ENCODE measurements at regions not wholly inside any gene's neighbourhood (a gene's known extent, or its start where the extent isn't known, plus 50 kb on each side); places are given as distances from the start of the nearest gene placed in this dataset.

GRCh38 chrX:78603908-78604307, 55.2 kb downstream of the RTL3 start:
- in situ Hi-C loops (cut with HindIII; ENCODE audit: low sequenced_read_pairs), result no loop called here
- no peak overlapping the region for H3K4me3 ChIP-seq (ENCODE audit: low read depth, low read length)
- DNase-seq (ENCODE audit: low read depth), result no peak
- TF ChIP-seq CTCF (IDR thresholded peaks at IDR 0.05; ENCODE audit: low read depth, low read length, missing control alignments), result no peak

GRCh38 chrX:78595901-78596502, 63.1 kb downstream of the RTL3 start:
- DNase-seq (ENCODE audit: low read depth), result no peak
- H3K4me3 ChIP-seq (ENCODE audit: low read depth, low read length), result no peak overlapping the region
- TF ChIP-seq CTCF (IDR thresholded peaks at IDR 0.05; ENCODE audit: low read depth, low read length, missing control alignments), result no peak
- in situ Hi-C loops (cut with HindIII; ENCODE audit: low sequenced_read_pairs), result no loop called here

GRCh38 chrX:78593701-78594100, 65.4 kb downstream of the RTL3 start:
- TF ChIP-seq CTCF (IDR thresholded peaks at IDR 0.05; ENCODE audit: low read depth, low read length, missing control alignments), result no peak
- no peak for DNase-seq (ENCODE audit: low read depth)
- in situ Hi-C loops (cut with HindIII; ENCODE audit: low sequenced_read_pairs), result no loop called here

GRCh38 chrX:78592030-78592429, 67.1 kb downstream of the RTL3 start:
- in situ Hi-C loops (cut with HindIII; ENCODE audit: low sequenced_read_pairs), result no loop called here
- TF ChIP-seq CTCF (IDR thresholded peaks at IDR 0.05; ENCODE audit: low read depth, low read length, missing control alignments), result no peak
- H3K4me3 ChIP-seq (ENCODE audit: low read depth, low read length), result no peak overlapping the region
- DNase-seq (ENCODE audit: low read depth), result no peak

More at GRCh38 chrX:78593701-78594100, 65.4 kb downstream of the RTL3 start:
- H3K4me3 ChIP-seq (ENCODE audit: low read depth, low read length), result no peak overlapping the region

- H3K4me3 ChIP-seq (ENCODE audit: low read depth, low read length), result no peak overlapping the region
- DNase-seq (ENCODE audit: low read depth), result no peak
- in situ Hi-C loops (cut with HindIII; ENCODE audit: low sequenced_read_pairs), result no loop called here
- no peak for TF ChIP-seq CTCF (IDR thresholded peaks at IDR 0.05; ENCODE audit: low read depth, low read length, missing control alignments)
Measured at GRCh38 chrX:78574306-78574705, 84.8 kb downstream of the RTL3 start.

GRCh38 chrX:78573630-78574029, 85.5 kb downstream of the RTL3 start:
- DNase-seq (ENCODE audit: low read depth), result no peak
- TF ChIP-seq CTCF (IDR thresholded peaks at IDR 0.05; ENCODE audit: low read depth, low read length, missing control alignments), result no peak
- H3K4me3 ChIP-seq (ENCODE audit: low read depth, low read length), result no peak overlapping the region
- in situ Hi-C loops (cut with HindIII; ENCODE audit: low sequenced_read_pairs), result no loop called here

All from astrocyte of the cerebellum (primary cell).